ENCODE measurements at regions not wholly inside any gene's neighbourhood (a gene's known extent, or its start where the extent isn't known, plus 50 kb on each side); places are given as distances from the start of the nearest gene placed in this dataset.

- Mint-ChIP-seq H3K27me3 (ENCODE audit: low read depth) (no peaks in the 10 kb centered on the region), H3K27ac (no peak overlapping the region), H3K9me3 (peaks cover 58 to 74% of the 10 kb centered on the region in 2 experiments), H3K4me3 (no peak overlapping the region), H3K4me1 (no peaks in the 10 kb centered on the region), H3K36me3 (ENCODE audit: insufficient read depth in 1 of 3, low read depth in 3 of 3) (peaks cover 3 to 8% (median 3%) of the 10 kb centered on the region in 3 experiments; a peak in 4 of 7 replicates)
- no peak overlapping the region for H3K9ac ChIP-seq (ENCODE audit: extremely low read depth, insufficient read length, low read length)
- no peaks in the 10 kb centered on the region for H3K79me2 ChIP-seq (ENCODE audit: insufficient read depth, low read length)
- H3K23ac ChIP-seq (ENCODE audit: insufficient read length, low read depth, low read length), result no peak overlapping the region
- no peaks in the 10 kb centered on the region for H3K23me2 ChIP-seq (ENCODE audit: insufficient read length, low read depth, low read length, poor library complexity, severe bottlenecking)
- H4K20me1 ChIP-seq (ENCODE audit: control insufficient read depth, insufficient read depth, insufficient read length), result no peaks in the 10 kb centered on the region
- no peak overlapping the region for H4K8ac ChIP-seq (replicated peaks; ENCODE audit: insufficient read length, low read depth, low read length)
- no peak overlapping the region for H3K14ac ChIP-seq (ENCODE audit: insufficient read depth, low read length)
- H3K4me1 ChIP-seq (ENCODE audit: insufficient read depth, low read length), result no peaks in the 10 kb centered on the region
- no peaks in the 10 kb centered on the region for H3K27me3 ChIP-seq (ENCODE audit: insufficient read depth, low read length)
- no peak overlapping the region for H3T11ph ChIP-seq (ENCODE audit: low read length)
- no peak overlapping the region for H3K4me2 ChIP-seq (ENCODE audit: insufficient read depth, insufficient read length, low read length)
- H2BK15ac ChIP-seq (ENCODE audit: low read depth, low read length), result no peak overlapping the region
- no peak overlapping the region for H2BK12ac ChIP-seq (ENCODE audit: insufficient read length, low read depth, low read length)
- no peak for DNase-seq
- H3K18ac ChIP-seq (ENCODE audit: insufficient read length, low read depth, low read length), result no peak overlapping the region
- H2BK120ac ChIP-seq (ENCODE audit: low read depth, low read length, poor library complexity, severe bottlenecking), result no peak overlapping the region
- TF ChIP-seq, protein P1, sequence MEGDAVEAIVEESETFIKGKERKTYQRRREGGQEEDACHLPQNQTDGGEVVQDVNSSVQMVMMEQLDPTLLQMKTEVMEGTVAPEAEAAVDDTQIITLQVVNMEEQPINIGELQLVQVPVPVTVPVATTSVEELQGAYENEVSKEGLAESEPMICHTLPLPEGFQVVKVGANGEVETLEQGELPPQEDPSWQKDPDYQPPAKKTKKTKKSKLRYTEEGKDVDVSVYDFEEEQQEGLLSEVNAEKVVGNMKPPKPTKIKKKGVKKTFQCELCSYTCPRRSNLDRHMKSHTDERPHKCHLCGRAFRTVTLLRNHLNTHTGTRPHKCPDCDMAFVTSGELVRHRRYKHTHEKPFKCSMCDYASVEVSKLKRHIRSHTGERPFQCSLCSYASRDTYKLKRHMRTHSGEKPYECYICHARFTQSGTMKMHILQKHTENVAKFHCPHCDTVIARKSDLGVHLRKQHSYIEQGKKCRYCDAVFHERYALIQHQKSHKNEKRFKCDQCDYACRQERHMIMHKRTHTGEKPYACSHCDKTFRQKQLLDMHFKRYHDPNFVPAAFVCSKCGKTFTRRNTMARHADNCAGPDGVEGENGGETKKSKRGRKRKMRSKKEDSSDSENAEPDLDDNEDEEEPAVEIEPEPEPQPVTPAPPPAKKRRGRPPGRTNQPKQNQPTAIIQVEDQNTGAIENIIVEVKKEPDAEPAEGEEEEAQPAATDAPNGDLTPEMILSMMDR (conservative IDR thresholded peaks at IDR 0.05), result no peak
- no peak overlapping the region for H3K4ac ChIP-seq (ENCODE audit: low read depth, low read length)
- no peaks in the 10 kb centered on the region for H3K9me3 ChIP-seq (ENCODE audit: control insufficient read depth, low read depth, low read length)
- no peak overlapping the region for H2BK5ac ChIP-seq (ENCODE audit: insufficient read length, low read length)
- no peaks in the 10 kb centered on the region for H3K79me1 ChIP-seq (ENCODE audit: insufficient read depth, low read depth, low read length, poor library complexity, severe bottlenecking)
- H4K91ac ChIP-seq (ENCODE audit: insufficient read length, low read depth, low read length), result no peak overlapping the region
- no peak overlapping the region for H2BK20ac ChIP-seq (ENCODE audit: low read depth, low read length, poor library complexity, severe bottlenecking)
- H3K27ac ChIP-seq (ENCODE audit: insufficient read length, low read depth, low read length), result no peak overlapping the region
- H2AK5ac ChIP-seq (ENCODE audit: insufficient read length, low read length), result no peak overlapping the region
- H4K5ac ChIP-seq (ENCODE audit: insufficient read length, low read depth, low read length), result no peak overlapping the region
- WGBS (ENCODE audit: extremely low coverage, insufficient read length, low lambda C conversion rate), result no CpG with 5 or more reads among the region's 2 CpGs
- H3K56ac ChIP-seq (ENCODE audit: insufficient read length, low read depth, low read length), result no peak overlapping the region
- no peak overlapping the region for H2AFZ ChIP-seq (ENCODE audit: low read length)
These were observed 472.8 kb downstream of the ZNF674 start for GRCh38 chrX:46072372-46072771.
